ENCODE measurements at regions not wholly inside any gene's neighbourhood (a gene's known extent, or its start where the extent isn't known, plus 50 kb on each side); places are given as distances from the start of the nearest gene placed in this dataset.

GRCh38 chr13:22252281-22252830 is 581.5 kb downstream of the FGF9 start:
- no peak for DNase-seq

- no peak for DNase-seq
These were observed 582.2 kb downstream of the FGF9 start for GRCh38 chr13:22253107-22253506.

DNA sequence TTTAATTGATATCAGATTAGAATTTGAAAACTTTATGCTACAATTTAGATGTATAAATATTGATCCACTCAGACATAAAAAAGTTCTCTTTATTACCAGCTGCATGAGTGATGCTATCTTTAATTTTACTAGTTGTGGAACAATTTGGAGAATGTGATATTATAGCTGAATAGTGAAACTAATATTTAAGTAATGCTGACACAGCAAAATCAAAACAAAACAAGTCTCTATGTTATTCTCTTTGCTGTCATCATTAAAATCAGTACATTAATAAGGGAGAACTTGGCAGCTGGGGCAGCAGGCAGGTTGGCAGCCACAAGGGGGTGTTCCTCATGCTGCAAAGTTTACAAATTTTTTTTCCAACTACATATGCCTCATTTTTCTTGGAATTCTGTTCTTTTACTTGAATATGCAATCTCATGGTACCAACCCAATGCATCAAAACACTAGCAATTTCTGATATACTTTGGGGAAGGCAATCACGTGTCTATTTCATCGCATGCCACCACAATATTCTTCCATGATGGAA is 585.3 kb downstream of the FGF9 start:
- no peak for DNase-seq

DNA sequence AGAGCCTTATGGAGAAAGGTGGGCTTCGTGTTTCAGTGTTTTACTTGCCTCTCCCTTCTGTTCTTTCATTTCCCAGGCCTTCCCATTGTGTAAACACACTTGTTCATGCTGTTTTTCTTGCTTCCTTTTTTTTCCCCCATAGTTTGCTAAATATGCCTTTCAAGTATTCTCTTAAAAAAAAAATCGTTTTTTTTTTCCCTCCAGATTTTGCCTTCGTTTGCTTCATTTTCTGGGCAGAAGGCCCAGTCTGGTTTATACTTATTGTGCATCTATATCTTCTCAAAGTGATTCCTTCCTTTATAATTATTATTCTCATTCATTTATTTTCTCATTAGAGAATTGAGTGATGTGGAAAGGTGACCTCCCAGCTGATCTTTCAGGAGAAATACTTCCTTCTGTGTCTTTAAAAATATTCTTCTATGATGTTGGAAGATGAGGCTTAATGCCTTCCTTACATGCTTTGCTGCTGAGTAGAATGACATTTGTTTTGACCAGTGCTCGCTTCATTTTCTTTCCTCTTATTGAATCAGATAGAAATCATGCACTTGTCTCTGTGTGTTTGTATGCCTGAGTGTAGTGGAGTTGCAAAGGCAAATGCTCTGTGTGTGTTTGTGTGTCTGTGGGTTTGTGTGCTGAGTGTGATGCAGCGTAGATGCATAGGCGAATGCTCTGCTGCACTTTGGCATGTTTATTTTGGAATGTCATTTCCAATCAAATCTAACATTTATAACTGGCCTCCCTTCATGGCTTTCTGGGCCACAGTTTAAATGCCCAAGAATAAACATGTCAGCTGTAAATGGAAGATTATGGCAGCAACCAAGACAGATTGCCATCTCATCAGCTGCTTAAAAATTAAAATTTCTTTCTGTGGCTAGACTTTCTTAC is 591.4 kb downstream of the FGF9 start:
- no peak for DNase-seq

- no peak for DNase-seq
These were observed 592.3 kb downstream of the FGF9 start for GRCh38 chr13:22263185-22263584.

DNA sequence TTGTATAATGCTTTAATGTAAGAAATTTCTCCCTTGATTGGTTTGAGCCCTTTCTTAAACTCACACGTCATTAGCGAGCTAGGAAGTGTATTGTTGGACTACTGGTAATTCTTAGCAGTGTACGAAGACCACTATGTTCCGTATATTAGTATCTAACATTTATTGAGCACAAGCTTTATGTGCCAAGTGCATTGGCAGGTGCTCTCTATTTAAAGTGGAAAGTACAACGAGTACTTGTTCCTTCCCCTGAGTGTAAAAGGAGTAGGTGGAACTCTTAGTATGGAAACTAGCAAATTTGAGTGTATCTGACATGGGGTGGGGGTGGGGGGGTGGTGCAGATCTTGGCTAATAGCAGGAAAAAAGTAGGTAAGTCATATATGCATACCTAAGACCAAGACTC is 594.7 kb downstream of the FGF9 start:
- DNase-seq: no peak

DNA sequence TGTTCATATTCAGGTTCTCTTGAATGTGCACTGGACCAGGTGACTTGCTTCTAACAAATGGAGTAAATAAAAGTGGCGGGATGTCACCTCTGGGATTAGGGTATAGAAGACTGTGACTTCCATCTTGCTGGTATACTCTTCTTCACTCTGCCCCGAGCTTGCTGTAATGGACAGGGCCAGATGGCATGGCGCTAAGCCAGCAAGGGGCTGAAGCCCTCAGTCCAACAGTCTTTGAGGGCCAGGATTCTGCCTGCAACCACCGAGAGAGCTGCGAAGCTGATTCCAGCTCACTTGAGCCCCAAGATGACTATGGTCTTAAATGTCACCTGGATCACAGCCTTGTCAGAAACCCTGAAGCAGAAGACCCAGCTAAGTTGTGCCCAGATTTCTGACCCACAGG is 600.0 kb downstream of the FGF9 start:
- DNase-seq: no peak

GRCh38 chr13:22271903-22272302 is 601.0 kb downstream of the FGF9 start:
- DNase-seq: peak; percentile 4

DNA sequence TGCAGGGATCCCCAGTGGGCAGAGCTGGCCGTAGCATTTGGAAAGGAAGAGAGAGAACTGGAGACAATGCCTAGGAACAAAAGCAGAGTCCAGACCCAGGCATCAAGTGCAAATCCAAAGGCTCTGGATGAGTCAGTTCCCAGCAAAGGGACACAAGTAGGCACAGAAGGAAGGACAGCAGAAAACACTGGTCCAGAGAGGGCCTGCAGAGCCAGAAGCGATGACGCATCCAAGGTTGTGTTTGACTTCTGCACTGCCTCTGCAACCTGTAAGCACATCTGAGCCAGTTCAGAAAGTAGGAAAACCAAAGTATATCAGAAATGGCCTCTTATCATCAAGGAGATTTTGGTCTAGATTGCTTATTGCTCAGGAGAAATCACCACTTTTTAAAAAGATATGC is 604.5 kb downstream of the FGF9 start:
- no peak for DNase-seq

DNA sequence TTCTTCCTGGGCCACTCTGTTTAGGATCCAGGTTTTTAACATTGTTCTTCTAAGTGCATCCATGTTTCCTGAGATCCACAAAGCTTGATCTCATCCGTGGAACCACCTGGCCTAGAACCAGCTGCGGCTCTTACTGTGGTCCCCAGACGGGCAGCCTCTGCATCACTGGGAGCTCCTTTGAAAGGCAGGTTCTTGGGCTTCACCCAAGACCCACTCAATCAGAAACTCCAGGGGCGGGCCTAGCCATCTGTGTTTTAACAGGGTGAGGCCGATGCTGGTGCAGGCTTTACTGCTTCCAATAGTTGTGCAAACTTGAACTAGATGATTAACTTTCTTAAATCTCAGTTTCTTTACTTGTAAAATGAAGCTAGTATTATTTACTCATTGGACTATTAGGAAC is 605.7 kb downstream of the FGF9 start:
- no peak for DNase-seq

- peak; percentile 23 for DNase-seq
These were observed 607.6 kb downstream of the FGF9 start for GRCh38 chr13:22278336-22278929.

GRCh38 chr13:22285867-22286266 is 615.0 kb downstream of the FGF9 start:
- no peak for DNase-seq

DNA sequence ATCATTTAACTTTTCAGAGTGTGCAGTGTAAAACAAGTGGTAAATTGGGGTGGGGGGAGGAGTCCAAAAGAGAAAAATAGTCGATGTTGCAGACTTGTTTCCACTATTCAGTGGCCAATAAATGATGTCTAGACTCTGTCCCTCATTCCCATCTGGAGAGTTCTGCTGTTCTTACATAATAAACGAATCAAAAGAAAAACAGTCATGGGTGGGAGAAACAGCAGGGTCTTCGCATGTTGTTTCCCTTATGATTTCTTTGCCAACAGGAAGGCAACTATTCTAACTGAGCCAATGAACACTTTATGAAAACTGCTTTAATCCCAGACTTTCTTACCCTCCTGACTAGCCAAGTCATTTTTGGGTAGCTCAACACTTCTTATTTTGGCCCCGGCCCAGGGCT is 615.5 kb downstream of the FGF9 start:
- no peak for DNase-seq

- DNase-seq: no peak
These were observed 616.6 kb downstream of the FGF9 start for GRCh38 chr13:22287343-22287920.

GRCh38 chr13:22288496-22288895 is 617.6 kb downstream of the FGF9 start:
- DNase-seq: no peak

DNA sequence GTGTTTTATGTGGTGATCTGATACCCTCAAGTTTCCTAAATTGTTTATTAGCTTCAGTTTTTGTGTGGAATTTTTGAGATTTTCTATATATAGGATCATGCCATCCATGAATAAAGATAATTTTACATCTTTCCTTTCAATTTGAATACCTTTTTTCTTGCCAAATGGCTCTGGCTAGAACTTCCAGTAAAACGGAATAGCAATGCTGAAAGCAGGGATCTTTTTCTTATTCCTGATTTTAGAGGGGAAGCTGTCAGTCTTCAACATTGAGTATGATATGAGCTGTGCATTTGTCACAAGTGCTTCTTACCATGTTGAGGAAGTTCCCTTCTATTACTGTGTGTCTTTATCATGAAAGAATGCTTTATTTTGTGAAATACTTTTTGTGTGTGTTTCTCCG is 618.8 kb downstream of the FGF9 start:
- DNase-seq: no peak

- no peak for DNase-seq
These were observed 627.7 kb downstream of the FGF9 start for GRCh38 chr13:22298530-22298929.

DNA sequence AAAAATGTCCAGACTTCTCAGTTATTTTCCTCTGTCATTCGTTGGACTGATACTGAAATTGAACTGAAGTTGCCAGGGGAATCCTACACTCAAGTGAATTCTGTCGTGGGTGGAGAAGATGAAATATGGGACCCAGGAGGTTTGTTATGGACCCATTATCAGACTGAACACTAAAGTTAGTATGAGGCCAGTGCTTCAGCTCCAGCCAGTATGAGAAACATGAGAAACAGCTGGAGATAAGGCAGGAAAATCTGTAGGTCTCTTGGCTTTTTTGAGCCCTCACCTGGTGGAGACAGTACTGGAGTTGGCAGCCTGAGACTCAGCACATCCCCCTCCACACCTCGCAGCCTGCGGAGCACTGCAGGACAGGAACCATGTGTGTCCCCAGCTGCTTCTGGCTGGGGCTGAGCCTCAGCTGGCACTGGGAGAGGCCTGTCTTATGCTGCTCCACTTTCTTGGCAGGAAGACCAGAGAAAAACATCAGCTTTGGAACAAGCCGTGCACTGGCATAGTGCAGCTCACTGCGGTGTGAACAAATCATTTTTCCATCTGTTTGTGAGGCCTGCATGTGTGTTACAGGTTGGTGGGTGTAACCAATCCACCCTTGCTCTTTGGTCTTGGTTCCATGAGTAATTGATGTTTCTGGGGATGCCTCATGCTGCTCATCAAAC is 641.0 kb downstream of the FGF9 start:
- DNase-seq: no peak

GRCh38 chr13:22312405-22312803 is 641.5 kb downstream of the FGF9 start:
- DNase-seq: no peak

GRCh38 chr13:22316494-22317025 is 645.7 kb downstream of the FGF9 start:
- no peak for DNase-seq

DNA sequence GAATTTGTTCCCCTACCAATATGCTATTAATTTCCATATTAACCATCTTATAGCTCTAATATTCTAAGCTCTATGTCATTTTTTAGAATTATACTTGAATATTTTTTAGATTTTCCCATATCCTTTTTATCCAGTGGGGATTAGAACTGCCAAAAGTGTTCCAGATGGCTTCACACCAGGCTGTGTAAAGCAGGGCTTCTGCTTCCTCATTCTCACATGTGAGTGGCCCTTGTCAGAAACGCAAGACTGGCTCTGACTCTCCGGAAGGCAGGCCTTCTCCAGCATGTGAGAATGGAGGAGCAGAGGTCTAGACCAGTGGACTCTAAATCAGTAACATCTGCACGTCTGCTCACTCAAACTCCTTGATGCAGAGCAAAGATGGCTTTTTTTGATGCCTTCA is 650.1 kb downstream of the FGF9 start:
- no peak for DNase-seq

DNA sequence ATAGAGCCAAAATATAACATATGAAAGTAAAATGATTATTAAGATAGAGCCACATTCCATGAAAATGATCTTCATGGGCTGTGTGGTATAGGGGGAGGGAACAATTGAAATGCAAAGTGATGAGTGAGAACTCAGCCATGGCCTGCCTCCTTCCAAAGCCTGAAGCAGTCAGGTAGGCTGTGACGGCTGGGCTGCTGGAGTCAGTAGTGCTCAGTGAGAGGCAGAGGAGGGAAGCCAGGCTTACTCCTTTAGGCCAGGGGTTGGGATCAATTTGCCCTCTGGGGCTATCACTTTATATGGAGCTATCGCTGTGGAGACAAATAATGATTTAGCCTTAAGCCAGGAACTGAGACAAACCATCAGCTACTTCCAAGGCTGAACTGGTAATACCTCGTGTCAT is 654.9 kb downstream of the FGF9 start:
- DNase-seq: no peak

DNA sequence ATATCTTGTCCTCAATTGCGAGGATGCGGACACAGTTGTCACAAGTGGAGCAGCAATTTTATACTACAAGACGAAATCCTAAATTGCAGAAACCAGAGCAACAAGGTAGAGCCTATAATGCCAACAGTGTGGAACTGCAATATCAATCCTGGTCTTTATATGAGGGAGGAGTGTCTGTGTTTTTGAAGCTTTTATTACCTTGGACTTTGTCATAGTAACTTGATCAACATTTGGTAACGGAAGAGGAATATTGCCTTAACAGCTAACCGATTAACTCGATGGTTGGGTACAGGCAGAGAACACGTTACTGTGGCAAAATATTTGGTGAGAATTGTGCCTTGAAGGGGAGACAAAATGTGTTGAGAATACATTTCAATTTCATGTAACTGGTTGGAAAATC is 661.5 kb downstream of the FGF9 start:
- no peak for DNase-seq
